Frontal cortex (tissue), 3 donors: ENCODE measurements at regions not wholly inside any gene's neighbourhood (a gene's known extent, or its start where the extent isn't known, plus 50 kb on each side); places are given as distances from the start of the nearest gene placed in this dataset.
"Not testable (repeated sequence)": the region's sequence is repeated elsewhere in the genome, so short reads cannot be mapped to it uniquely, and the experiment has no call there.

Experiments used
- DNase-seq, 2 donors: peaks; one replicate each; pipeline ENCODE4 v3.0.0; 2012; ENCODE audit warnings: low spot score in 2 of 2
- FAIRE-seq: peaks from 2 replicates; lab custom pipeline; 2012; peaks lifted over from hg19 to GRCh38; lab: Jason Lieb, UNC
- donor health status: control.
- donor health status: control.
- donor health status: control.

- FAIRE-seq (peak; percentile 60), DNase-seq (no peak)
These were observed 405.4 kb downstream of the SOX2 start for GRCh38 chr3:182117131-182117530.

- DNase-seq (no peak), FAIRE-seq (no peak)
These were observed 405.9 kb downstream of the SOX2 start for GRCh38 chr3:182117583-182117982.

GRCh38 chr3:182118066-182118465, 406.3 kb downstream of the SOX2 start:
- DNase-seq, result no peak
- no peak for FAIRE-seq

- FAIRE-seq (no peak), DNase-seq (no peak)
These were observed 409.7 kb downstream of the SOX2 start for GRCh38 chr3:182121401-182121800.

- DNase-seq (no peak), FAIRE-seq (no peak)
These were observed 411.1 kb downstream of the SOX2 start for GRCh38 chr3:182122779-182123178.

- no peak for DNase-seq
- no peak for FAIRE-seq
These were observed 412.5 kb downstream of the SOX2 start for GRCh38 chr3:182124187-182124586.

- FAIRE-seq, result no peak
- DNase-seq, result no peak
These were observed 413.0 kb downstream of the SOX2 start for GRCh38 chr3:182124716-182125115.

GRCh38 chr3:182129740-182130139, 418.0 kb downstream of the SOX2 start:
- FAIRE-seq, result no peak
- DNase-seq, result no peak

GRCh38 chr3:182133752-182134151, 422.0 kb downstream of the SOX2 start:
- FAIRE-seq (no peak), DNase-seq (no peak)

GRCh38 chr3:182135056-182135455, 423.3 kb downstream of the SOX2 start:
- FAIRE-seq (no peak), DNase-seq (no peak)

GRCh38 chr3:182136008-182136910, 424.5 kb downstream of the SOX2 start:
- DNase-seq (no peak), FAIRE-seq (no peak)

- DNase-seq (no peak), FAIRE-seq (no peak)
These were observed 426.7 kb downstream of the SOX2 start for GRCh38 chr3:182138393-182138792.

- no peak for DNase-seq
- no peak for FAIRE-seq
These were observed 428.1 kb downstream of the SOX2 start for GRCh38 chr3:182139627-182140357.

- DNase-seq (no peak), FAIRE-seq (no peak)
These were observed 431.2 kb downstream of the SOX2 start for GRCh38 chr3:182142928-182143327.

- DNase-seq (no peak), FAIRE-seq (no peak)
These were observed 432.2 kb downstream of the SOX2 start for GRCh38 chr3:182143903-182144302.

- no peak for FAIRE-seq
- no peak for DNase-seq
These were observed 436.6 kb downstream of the SOX2 start for GRCh38 chr3:182148360-182148759.

GRCh38 chr3:182149594-182149993, 437.9 kb downstream of the SOX2 start:
- FAIRE-seq (no peak), DNase-seq (no peak)

GRCh38 chr3:182156326-182156725, 444.6 kb downstream of the SOX2 start:
- not testable (repeated sequence) for FAIRE-seq, DNase-seq

GRCh38 chr3:182165234-182165633, 453.5 kb downstream of the SOX2 start:
- no peak for DNase-seq
- no peak for FAIRE-seq

- no peak for FAIRE-seq
- no peak for DNase-seq
These were observed 460.8 kb downstream of the SOX2 start for GRCh38 chr3:182172534-182172933.
